Gastrocnemius medialis (tissue), 4 donors: ENCODE measurements at regions not wholly inside any gene's neighbourhood (a gene's known extent, or its start where the extent isn't known, plus 50 kb on each side); places are given as distances from the start of the nearest gene placed in this dataset.

ENCODE experiments used
- ATAC-seq, 2 donors: fragments of 150-250 bp; one replicate each; pipeline ENCODE4 v1.9.1; 2016
- DNase-seq, 2 donors: peaks; one replicate each; pipeline ENCODE4 v3.0.0-alpha.2; 2019
- H3K27ac ChIP-seq, 4 donors: fragments of 200-600 bp; sonication (generic); 1 replicate in 1 of 4; 2 replicates in 3 of 4; pipeline ENCODE4 v1.5.1; 2016 to 2018; ENCODE audit warnings: mild to moderate bottlenecking in 2 of 4, moderate library complexity in 1 of 4
- H3K27me3 ChIP-seq, 3 donors: fragments of 200-600 bp; sonication (generic) in 2 of 3; 1 replicate in 1 of 3; 2 replicates in 2 of 3; pipeline versions ENCODE4 v1.5.1 to v1.6.0; 2016 to 2019; ENCODE audit warnings: mild to moderate bottlenecking in 1 of 3, moderate library complexity in 1 of 3
- H3K36me3 ChIP-seq, 2 donors: fragments of 200-600 bp; sonication (generic) in 1 of 2; one replicate each; pipeline ENCODE4 v1.5.1; 2017 to 2018
- H3K4me1 ChIP-seq, 2 donors: fragments of 200-600 bp; sonication (generic) in 1 of 2; one replicate each; pipeline ENCODE4 v1.5.1; 2016 to 2017; ENCODE audit warnings: mild to moderate bottlenecking in 2 of 2
- H3K4me3 ChIP-seq, 4 donors: fragments of 200-600 bp; sonication (generic) in 3 of 4; 1 replicate in 1 of 4; 2 replicates in 3 of 4; pipeline ENCODE4 v1.5.1; 2016 to 2019; ENCODE audit warnings: mild to moderate bottlenecking in 2 of 4
- H3K9me3 ChIP-seq, 3 donors: fragments of 200-600 bp; sonication (generic) in 2 of 3; 1 replicate in 1 of 3; 2 replicates in 2 of 3; pipeline ENCODE4 v1.5.1; 2016 to 2019
- CTCF ChIP-seq, 5 experiments: fragments of 450-650 bp in 3 of 5; fragments of 200-600 bp in 2 of 5; sonication (generic) in 2 of 5; IDR thresholded peaks in 4 of 5; conservative IDR thresholded peaks in 1 of 5; 1 replicate in 4 of 5; 2 replicates in 1 of 5; pipeline ENCODE4 v1.5.1; 2016 to 2019; ENCODE audit warnings: antibody characterized with exemption in 5 of 5, mild to moderate bottlenecking in 3 of 5, moderate library complexity in 3 of 5
- POLR2A ChIP-seq, 2 donors: fragments of 450-650 bp; IDR thresholded peaks; one replicate each; pipeline ENCODE4 v1.6.1; 2017; ENCODE audit warnings: antibody characterized with exemption in 2 of 2, mild to moderate bottlenecking in 2 of 2, moderate library complexity in 2 of 2
- in situ Hi-C, 4 donors: fragments of 200-750 bp; cut with MboI; loops; one replicate each; pipeline versions ENCODE4 v1.15.0 to v1.8.0; 2017; ENCODE audit warnings: low sequenced_read_pairs in 4 of 4
- intact Hi-C: fragments of 100-400 bp; cut with DNase I; formaldehyde crosslinking; loops from one replicate; pipeline ENCODE4 v1.15.1; 2023; ENCODE audit warnings: low total_unique reads

- Histone ChIP-seq H3K9me3 (peaks cover 0 to 7% (median 0%) of the 10 kb centered on the region in 3 donors), H3K27ac (no peak overlapping the region), H3K27me3 (no peaks in the 10 kb centered on the region), H3K4me1 (no peaks in the 10 kb centered on the region), H3K36me3 (no peaks in the 10 kb centered on the region), H3K4me3 (no peak overlapping the region)
- DNase-seq, result no peak
- in situ Hi-C loops (no loop called here), intact Hi-C loops (no loop called here)
- TF ChIP-seq CTCF (IDR thresholded peaks at IDR 0.05 in 4 of 5, conservative IDR thresholded peaks at IDR 0.05 in 1 of 5) (no peak), POLR2A (IDR thresholded peaks at IDR 0.05) (no peak)
- ATAC-seq, result no peak
Observed at GRCh38 chr3:127095774-127096173, 97.2 kb upstream of the PRR23E start.

- Histone ChIP-seq H3K27ac (no peak overlapping the region), H3K4me1 (no peaks in the 10 kb centered on the region), H3K4me3 (no peak overlapping the region), H3K27me3 (no peaks in the 10 kb centered on the region), H3K9me3 (peaks cover 0 to 7% (median 0%) of the 10 kb centered on the region in 3 donors), H3K36me3 (no peaks in the 10 kb centered on the region)
- in situ Hi-C loops (no loop called here), intact Hi-C loops (no loop called here)
- TF ChIP-seq POLR2A (IDR thresholded peaks at IDR 0.05), result no peak
- TF ChIP-seq CTCF (IDR thresholded peaks at IDR 0.05 in 4 of 5, conservative IDR thresholded peaks at IDR 0.05 in 1 of 5), result no peak
- ATAC-seq (no peak), DNase-seq (no peak)
Observed at GRCh38 chr3:127096256-127097071, 96.5 kb upstream of the PRR23E start.

GRCh38 chr3:127097072-127097405, 95.9 kb upstream of the PRR23E start:
- H3K9me3 ChIP-seq, result peaks cover 0 to 7% (median 0%) of the 10 kb centered on the region in 3 donors
- no peaks in the 10 kb centered on the region for H3K36me3 ChIP-seq
- in situ Hi-C loops (no loop called here), intact Hi-C loops (no loop called here)
- H3K4me3 ChIP-seq, result no peak overlapping the region
- no peaks in the 10 kb centered on the region for H3K27me3 ChIP-seq
- no peaks in the 10 kb centered on the region for H3K4me1 ChIP-seq
- DNase-seq, result no peak
- H3K27ac ChIP-seq, result no peak overlapping the region
- no peak for ATAC-seq
- TF ChIP-seq POLR2A (IDR thresholded peaks at IDR 0.05) (no peak), CTCF (IDR thresholded peaks at IDR 0.05 in 4 of 5, conservative IDR thresholded peaks at IDR 0.05 in 1 of 5) (no peak)

GRCh38 chr3:127097481-127097880, 95.5 kb upstream of the PRR23E start:
- DNase-seq (no peak), ATAC-seq (no peak)
- in situ Hi-C loops (no loop called here), intact Hi-C loops (no loop called here)
- TF ChIP-seq POLR2A (IDR thresholded peaks at IDR 0.05) (no peak), CTCF (IDR thresholded peaks at IDR 0.05 in 4 of 5, conservative IDR thresholded peaks at IDR 0.05 in 1 of 5) (no peak)
- Histone ChIP-seq H3K9me3 (peaks cover 0 to 7% (median 0%) of the 10 kb centered on the region in 3 donors), H3K36me3 (no peaks in the 10 kb centered on the region), H3K4me1 (no peaks in the 10 kb centered on the region), H3K27ac (no peak overlapping the region), H3K4me3 (no peak overlapping the region), H3K27me3 (no peaks in the 10 kb centered on the region)

- Histone ChIP-seq H3K4me1 (no peaks in the 10 kb centered on the region), H3K27me3 (no peaks in the 10 kb centered on the region), H3K9me3 (peaks cover 0 to 7% (median 0%) of the 10 kb centered on the region in 3 donors), H3K27ac (no peak overlapping the region), H3K4me3 (no peak overlapping the region), H3K36me3 (no peaks in the 10 kb centered on the region)
- TF ChIP-seq CTCF (IDR thresholded peaks at IDR 0.05 in 4 of 5, conservative IDR thresholded peaks at IDR 0.05 in 1 of 5) (no peak), POLR2A (IDR thresholded peaks at IDR 0.05) (no peak)
- ATAC-seq (no peak), DNase-seq (no peak)
- in situ Hi-C loops (no loop called here), intact Hi-C loops (no loop called here)
Observed at GRCh38 chr3:127099982-127100381, 92.9 kb upstream of the PRR23E start.
